ENCODE measurements at regions not wholly inside any gene's neighbourhood (a gene's known extent, or its start where the extent isn't known, plus 50 kb on each side); places are given as distances from the start of the nearest gene placed in this dataset.

DNA sequence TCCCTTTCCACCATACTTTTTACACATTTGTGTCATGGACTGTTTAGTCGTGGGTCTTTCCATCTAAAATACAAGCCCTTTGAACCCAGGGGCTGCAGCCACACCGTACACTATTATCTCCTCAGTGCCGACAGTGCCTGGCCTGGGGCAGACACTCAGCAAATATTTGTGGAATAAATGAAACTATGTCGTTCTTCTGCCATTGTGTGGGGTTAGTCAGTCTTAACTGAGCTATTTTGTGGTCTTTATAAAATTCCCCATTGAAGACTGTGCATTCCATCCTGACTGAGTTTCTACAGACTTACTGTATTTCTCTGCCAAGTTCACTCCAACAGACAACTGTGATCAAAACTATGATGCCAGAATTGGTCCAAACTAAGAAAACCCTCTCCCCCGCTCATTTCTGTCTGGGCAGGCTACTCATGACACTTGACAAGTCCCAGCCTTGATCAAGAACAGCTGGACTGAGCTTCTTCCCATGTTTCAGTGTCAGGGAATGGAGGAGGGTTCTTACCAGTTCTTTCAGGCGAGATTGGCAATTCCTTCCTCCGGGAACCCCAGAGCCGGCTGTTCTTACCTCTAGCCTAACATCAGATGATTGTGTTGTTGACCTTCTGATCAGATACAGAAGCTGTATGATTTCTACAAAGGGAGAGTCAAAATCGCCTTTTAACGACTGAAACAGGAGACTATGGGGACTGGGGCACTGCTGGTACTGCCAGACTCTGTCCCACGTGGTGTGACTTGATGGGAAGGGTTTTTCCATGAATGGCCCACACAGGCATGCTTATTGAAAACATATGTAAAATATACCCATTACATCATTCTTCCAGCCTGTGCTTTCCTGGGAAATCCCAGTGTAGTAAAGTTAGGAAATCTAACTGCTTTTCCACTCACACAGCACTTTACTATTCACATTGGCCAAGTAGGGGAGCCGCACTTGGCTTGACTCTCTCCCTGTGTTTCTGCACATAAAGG, 77.4 kb upstream of the NPAS2 start:
- DNase-seq: no peak
- no peaks in the 10 kb centered on the region for H3K9me3 ChIP-seq (ENCODE audit: low read length)
- no peaks in the 10 kb centered on the region for H4K20me1 ChIP-seq (ENCODE audit: insufficient read depth, low read depth, low read length)
- no peak overlapping the region for H3K27ac ChIP-seq (ENCODE audit: low read length)
- no peaks in the 10 kb centered on the region for H3K9me2 ChIP-seq (replicated peaks; ENCODE audit: insufficient read depth, low read length)
- H3K4me3 ChIP-seq (ENCODE audit: low read length): no peak overlapping the region
- H2AFZ ChIP-seq (ENCODE audit: low read length): no peak overlapping the region
- H3K4me2 ChIP-seq (ENCODE audit: low read depth, low read length, poor library complexity, severe bottlenecking): no peak overlapping the region
- H3K79me2 ChIP-seq (ENCODE audit: low read length): no peaks in the 10 kb centered on the region
- H3K27me3 ChIP-seq (ENCODE audit: low read length): no peaks in the 10 kb centered on the region
- no peak overlapping the region for H3K9ac ChIP-seq (ENCODE audit: low read length)
- H3K36me3 ChIP-seq (ENCODE audit: insufficient read depth, low read length): no peaks in the 10 kb centered on the region
- H3K4me1 ChIP-seq (ENCODE audit: low read length): no peaks in the 10 kb centered on the region

DNA sequence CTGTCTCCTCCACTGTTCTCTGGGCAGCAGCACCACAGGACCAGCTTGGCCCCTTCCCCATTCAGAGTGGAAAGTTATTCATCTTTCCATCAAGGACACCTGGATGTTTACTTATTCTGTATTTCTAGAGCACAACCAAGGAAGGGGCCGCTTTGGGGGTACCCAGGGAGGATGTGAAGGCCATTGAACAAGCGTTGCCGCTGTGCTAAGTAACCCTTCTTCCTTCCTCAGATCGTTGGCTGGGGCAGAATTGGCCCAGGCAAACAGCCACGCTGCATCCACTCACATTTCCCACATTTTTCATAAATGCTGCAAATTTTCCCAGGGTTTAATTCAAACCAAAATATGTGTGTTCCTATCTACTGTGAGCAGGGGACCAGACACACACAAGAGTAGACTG, 76.2 kb upstream of the NPAS2 start:
- Histone ChIP-seq H3K79me2 (ENCODE audit: low read length) (no peaks in the 10 kb centered on the region), H3K4me1 (ENCODE audit: low read length) (no peaks in the 10 kb centered on the region), H3K36me3 (ENCODE audit: insufficient read depth, low read length) (no peaks in the 10 kb centered on the region), H2AFZ (ENCODE audit: low read length) (no peak overlapping the region), H3K9ac (ENCODE audit: low read length) (no peak overlapping the region), H4K20me1 (ENCODE audit: insufficient read depth, low read depth, low read length) (no peaks in the 10 kb centered on the region), H3K27me3 (ENCODE audit: low read length) (no peaks in the 10 kb centered on the region), H3K4me2 (ENCODE audit: low read depth, low read length, poor library complexity, severe bottlenecking) (no peak overlapping the region), H3K9me3 (ENCODE audit: low read length) (no peaks in the 10 kb centered on the region), H3K9me2 (replicated peaks; ENCODE audit: insufficient read depth, low read length) (no peaks in the 10 kb centered on the region), H3K4me3 (ENCODE audit: low read length) (no peak overlapping the region), H3K27ac (ENCODE audit: low read length) (no peak overlapping the region)
- DNase-seq: no peak

DNA sequence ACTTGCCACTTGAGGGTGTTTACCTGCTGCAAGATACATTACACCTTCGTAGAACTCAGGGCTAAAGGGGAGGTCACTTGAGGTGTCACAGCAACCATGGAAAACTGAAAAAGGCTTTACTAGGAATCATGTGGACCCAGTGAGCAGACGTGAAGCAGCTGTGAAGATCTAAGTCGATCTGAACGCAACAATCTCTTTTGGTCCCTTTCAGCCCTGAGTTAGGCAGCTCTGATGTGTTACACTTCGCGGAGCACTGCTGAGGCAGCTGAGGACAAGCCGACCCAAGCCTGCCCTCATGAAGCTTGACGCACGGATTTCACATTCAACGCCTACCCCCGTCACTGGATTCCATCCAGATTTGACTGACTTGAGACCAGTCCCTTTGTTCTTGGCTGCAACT, 75.8 kb upstream of the NPAS2 start:
- H3K79me2 ChIP-seq (ENCODE audit: low read length): no peaks in the 10 kb centered on the region
- no peak overlapping the region for H3K27ac ChIP-seq (ENCODE audit: low read length)
- no peaks in the 10 kb centered on the region for H3K27me3 ChIP-seq (ENCODE audit: low read length)
- H3K4me2 ChIP-seq (ENCODE audit: low read depth, low read length, poor library complexity, severe bottlenecking): no peak overlapping the region
- H3K4me1 ChIP-seq (ENCODE audit: low read length): no peaks in the 10 kb centered on the region
- H3K4me3 ChIP-seq (ENCODE audit: low read length): no peak overlapping the region
- no peaks in the 10 kb centered on the region for H3K9me3 ChIP-seq (ENCODE audit: low read length)
- no peak overlapping the region for H2AFZ ChIP-seq (ENCODE audit: low read length)
- no peaks in the 10 kb centered on the region for H3K9me2 ChIP-seq (replicated peaks; ENCODE audit: insufficient read depth, low read length)
- H3K9ac ChIP-seq (ENCODE audit: low read length): no peak overlapping the region
- no peak for DNase-seq
- no peaks in the 10 kb centered on the region for H3K36me3 ChIP-seq (ENCODE audit: insufficient read depth, low read length)
- H4K20me1 ChIP-seq (ENCODE audit: insufficient read depth, low read depth, low read length): no peaks in the 10 kb centered on the region

DNA sequence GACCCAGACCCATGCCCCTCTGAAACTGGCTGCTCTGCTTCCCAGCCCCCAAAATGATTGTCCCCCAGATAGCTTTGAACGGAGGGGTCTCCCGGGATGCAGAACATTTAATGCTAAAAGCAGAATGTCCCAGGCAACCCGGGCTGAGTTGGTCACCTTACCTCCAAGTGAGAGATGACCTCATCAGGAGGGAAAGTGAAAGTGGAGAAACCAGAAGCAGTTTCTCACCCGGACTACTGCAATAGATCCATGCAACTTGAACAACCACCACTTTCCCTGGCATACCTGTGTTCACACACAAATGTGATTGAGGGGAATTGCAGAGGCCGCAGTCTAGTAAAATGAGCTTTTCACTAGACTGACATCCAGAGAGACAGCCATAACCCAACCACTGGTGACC, 75.3 kb upstream of the NPAS2 start:
- no peak overlapping the region for H3K4me3 ChIP-seq (ENCODE audit: low read length)
- H3K9me2 ChIP-seq (replicated peaks; ENCODE audit: insufficient read depth, low read length): no peaks in the 10 kb centered on the region
- H3K9ac ChIP-seq (ENCODE audit: low read length): no peak overlapping the region
- H2AFZ ChIP-seq (ENCODE audit: low read length): no peak overlapping the region
- no peaks in the 10 kb centered on the region for H3K9me3 ChIP-seq (ENCODE audit: low read length)
- DNase-seq: no peak
- no peaks in the 10 kb centered on the region for H3K36me3 ChIP-seq (ENCODE audit: insufficient read depth, low read length)
- H3K27me3 ChIP-seq (ENCODE audit: low read length): no peaks in the 10 kb centered on the region
- H4K20me1 ChIP-seq (ENCODE audit: insufficient read depth, low read depth, low read length): no peaks in the 10 kb centered on the region
- H3K4me2 ChIP-seq (ENCODE audit: low read depth, low read length, poor library complexity, severe bottlenecking): no peak overlapping the region
- H3K27ac ChIP-seq (ENCODE audit: low read length): no peak overlapping the region
- no peaks in the 10 kb centered on the region for H3K4me1 ChIP-seq (ENCODE audit: low read length)
- H3K79me2 ChIP-seq (ENCODE audit: low read length): no peaks in the 10 kb centered on the region

DNA sequence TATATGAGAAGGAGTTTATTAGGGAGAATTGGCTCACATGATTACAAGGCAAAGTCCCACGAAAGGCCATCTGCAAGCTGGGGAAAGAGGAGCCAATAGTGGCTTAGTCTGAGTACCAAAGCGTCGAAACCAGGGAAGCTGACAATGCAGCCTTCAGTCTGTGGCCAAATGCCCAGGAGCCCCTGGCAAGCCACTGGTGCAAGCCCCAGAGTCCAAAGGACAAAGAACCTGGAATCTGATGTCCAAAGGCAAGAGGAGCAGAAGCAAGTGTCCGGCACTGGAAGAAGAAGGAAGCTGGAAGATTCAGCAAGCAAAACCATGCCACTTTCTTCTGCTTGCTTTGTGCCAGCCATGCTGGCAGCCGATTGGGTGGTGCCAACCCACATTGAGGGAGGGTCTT, 74.3 kb upstream of the NPAS2 start:
- no peaks in the 10 kb centered on the region for H3K27me3 ChIP-seq (ENCODE audit: low read length)
- no peaks in the 10 kb centered on the region for H3K9me2 ChIP-seq (replicated peaks; ENCODE audit: insufficient read depth, low read length)
- H3K27ac ChIP-seq (ENCODE audit: low read length): no peak overlapping the region
- H3K4me1 ChIP-seq (ENCODE audit: low read length): no peaks in the 10 kb centered on the region
- H3K79me2 ChIP-seq (ENCODE audit: low read length): no peaks in the 10 kb centered on the region
- no peak overlapping the region for H3K9ac ChIP-seq (ENCODE audit: low read length)
- no peak overlapping the region for H3K4me2 ChIP-seq (ENCODE audit: low read depth, low read length, poor library complexity, severe bottlenecking)
- H3K36me3 ChIP-seq (ENCODE audit: insufficient read depth, low read length): no peaks in the 10 kb centered on the region
- DNase-seq: no peak
- H3K9me3 ChIP-seq (ENCODE audit: low read length): no peaks in the 10 kb centered on the region
- H3K4me3 ChIP-seq (ENCODE audit: low read length): no peak overlapping the region
- no peak overlapping the region for H2AFZ ChIP-seq (ENCODE audit: low read length)
- H4K20me1 ChIP-seq (ENCODE audit: insufficient read depth, low read depth, low read length): no peaks in the 10 kb centered on the region

DNA sequence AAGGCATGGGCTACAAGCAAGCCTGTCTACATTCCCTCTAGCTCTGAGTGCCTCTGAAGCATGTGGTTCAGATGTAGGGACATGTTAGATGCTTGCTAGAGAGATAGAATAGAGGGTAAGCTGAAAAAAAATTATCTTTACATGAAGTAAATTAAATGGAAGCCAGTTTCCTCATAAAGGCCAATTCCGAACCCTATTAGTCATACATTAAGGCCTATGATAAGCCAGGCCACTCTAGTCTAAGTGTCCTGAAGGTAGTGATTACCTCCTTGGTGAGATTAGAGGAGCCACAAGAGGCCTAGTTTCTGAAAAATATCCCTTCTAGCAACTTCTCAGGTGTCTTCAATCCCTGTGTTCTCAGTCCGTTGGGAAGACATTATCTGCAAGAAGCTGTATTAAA, 72.4 kb upstream of the NPAS2 start:
- H3K4me3 ChIP-seq (ENCODE audit: low read length): no peak overlapping the region
- H3K9me3 ChIP-seq (ENCODE audit: low read length): no peaks in the 10 kb centered on the region
- no peak for DNase-seq
- no peak overlapping the region for H2AFZ ChIP-seq (ENCODE audit: low read length)
- peaks cover 10% of the 10 kb centered on the region for H3K4me1 ChIP-seq (ENCODE audit: low read length)
- no peaks in the 10 kb centered on the region for H4K20me1 ChIP-seq (ENCODE audit: insufficient read depth, low read depth, low read length)
- no peaks in the 10 kb centered on the region for H3K27me3 ChIP-seq (ENCODE audit: low read length)
- no peaks in the 10 kb centered on the region for H3K9me2 ChIP-seq (replicated peaks; ENCODE audit: insufficient read depth, low read length)
- no peak overlapping the region for H3K27ac ChIP-seq (ENCODE audit: low read length)
- no peaks in the 10 kb centered on the region for H3K79me2 ChIP-seq (ENCODE audit: low read length)
- no peaks in the 10 kb centered on the region for H3K36me3 ChIP-seq (ENCODE audit: insufficient read depth, low read length)
- H3K9ac ChIP-seq (ENCODE audit: low read length): no peak overlapping the region
- H3K4me2 ChIP-seq (ENCODE audit: low read depth, low read length, poor library complexity, severe bottlenecking): no peak overlapping the region

DNA sequence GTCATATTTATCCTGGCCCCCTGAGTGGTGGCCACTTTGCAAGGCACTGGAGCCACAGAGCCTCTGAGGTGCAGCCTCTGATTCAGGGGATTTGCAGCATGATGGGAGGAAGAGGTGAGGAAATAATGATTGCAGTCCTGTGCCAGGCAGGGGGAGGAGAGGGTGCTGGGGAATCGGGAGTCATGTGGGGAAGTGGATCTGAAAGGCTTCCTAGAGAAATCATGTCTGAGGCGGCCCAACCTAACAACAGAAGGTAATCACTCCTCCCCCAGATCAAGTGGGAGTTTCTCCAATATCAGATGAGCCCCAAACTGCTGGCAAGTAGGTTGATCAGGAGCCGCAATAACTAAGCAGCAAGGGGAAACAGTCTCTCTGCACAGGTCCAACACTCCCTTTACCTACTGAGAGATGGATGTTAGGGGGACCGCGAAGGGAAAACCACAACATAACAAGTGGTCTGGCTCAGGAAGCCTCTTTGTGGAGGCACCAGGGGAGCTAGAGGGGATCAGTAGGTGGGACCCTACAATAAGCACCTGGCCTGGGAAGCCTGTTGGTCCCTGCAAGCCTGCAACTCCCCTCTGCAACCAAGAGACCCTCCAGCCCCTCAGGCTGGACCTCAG, 71.8 kb upstream of the NPAS2 start:
- DNase-seq: no peak
- no peaks in the 10 kb centered on the region for H3K27me3 ChIP-seq (ENCODE audit: low read length)
- no peaks in the 10 kb centered on the region for H3K36me3 ChIP-seq (ENCODE audit: insufficient read depth, low read length)

DNA sequence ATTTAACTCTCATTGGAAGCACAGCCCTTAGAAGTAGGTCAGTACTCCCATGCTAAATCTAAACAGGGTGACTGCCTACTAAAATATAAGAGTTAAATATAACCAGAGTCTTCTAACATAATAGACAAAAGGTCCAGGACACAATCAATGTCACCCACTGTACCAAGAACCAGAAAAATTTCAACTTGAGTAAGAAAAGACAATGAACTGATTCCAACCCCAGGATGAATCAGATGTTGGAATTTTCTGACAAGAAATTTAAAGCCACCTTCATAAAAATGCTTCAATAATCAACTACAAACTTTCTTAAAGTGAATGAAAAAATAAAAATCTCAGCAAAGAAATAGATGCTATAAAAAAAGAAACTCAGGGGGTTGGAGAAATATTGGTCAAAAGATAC, 71.3 kb upstream of the NPAS2 start:
- H3K36me3 ChIP-seq (ENCODE audit: insufficient read depth, low read length): no peaks in the 10 kb centered on the region
- no peaks in the 10 kb centered on the region for H4K20me1 ChIP-seq (ENCODE audit: insufficient read depth, low read depth, low read length)
- no peaks in the 10 kb centered on the region for H3K9me2 ChIP-seq (replicated peaks; ENCODE audit: insufficient read depth, low read length)
- no peak overlapping the region for H3K9ac ChIP-seq (ENCODE audit: low read length)
- DNase-seq: no peak
- H3K9me3 ChIP-seq (ENCODE audit: low read length): no peaks in the 10 kb centered on the region
- no peaks in the 10 kb centered on the region for H3K79me2 ChIP-seq (ENCODE audit: low read length)
- no peak overlapping the region for H2AFZ ChIP-seq (ENCODE audit: low read length)
- no peak overlapping the region for H3K4me3 ChIP-seq (ENCODE audit: low read length)
- H3K27me3 ChIP-seq (ENCODE audit: low read length): no peaks in the 10 kb centered on the region
- H3K27ac ChIP-seq (ENCODE audit: low read length): no peak overlapping the region
- peaks cover 21% of the 10 kb centered on the region for H3K4me1 ChIP-seq (ENCODE audit: low read length)
- H3K4me2 ChIP-seq (ENCODE audit: low read depth, low read length, poor library complexity, severe bottlenecking): no peak overlapping the region

More for the DNA sequence above, 71.8 kb upstream of the NPAS2 start:
- no peaks in the 10 kb centered on the region for H3K9me3 ChIP-seq (ENCODE audit: low read length)
- H3K9ac ChIP-seq (ENCODE audit: low read length): no peak overlapping the region
- peaks cover 15% of the 10 kb centered on the region for H3K4me1 ChIP-seq (ENCODE audit: low read length)
- no peak overlapping the region for H3K4me2 ChIP-seq (ENCODE audit: low read depth, low read length, poor library complexity, severe bottlenecking)
- no peaks in the 10 kb centered on the region for H4K20me1 ChIP-seq (ENCODE audit: insufficient read depth, low read depth, low read length)
- H3K27ac ChIP-seq (ENCODE audit: low read length): no peak overlapping the region
- no peaks in the 10 kb centered on the region for H3K79me2 ChIP-seq (ENCODE audit: low read length)
- H3K9me2 ChIP-seq (replicated peaks; ENCODE audit: insufficient read depth, low read length): no peaks in the 10 kb centered on the region
- no peak overlapping the region for H3K4me3 ChIP-seq (ENCODE audit: low read length)
- no peak overlapping the region for H2AFZ ChIP-seq (ENCODE audit: low read length)
